ENCODE measurements at regions not wholly inside any gene's neighbourhood (a gene's known extent, or its start where the extent isn't known, plus 50 kb on each side); places are given as distances from the start of the nearest gene placed in this dataset.

DNA sequence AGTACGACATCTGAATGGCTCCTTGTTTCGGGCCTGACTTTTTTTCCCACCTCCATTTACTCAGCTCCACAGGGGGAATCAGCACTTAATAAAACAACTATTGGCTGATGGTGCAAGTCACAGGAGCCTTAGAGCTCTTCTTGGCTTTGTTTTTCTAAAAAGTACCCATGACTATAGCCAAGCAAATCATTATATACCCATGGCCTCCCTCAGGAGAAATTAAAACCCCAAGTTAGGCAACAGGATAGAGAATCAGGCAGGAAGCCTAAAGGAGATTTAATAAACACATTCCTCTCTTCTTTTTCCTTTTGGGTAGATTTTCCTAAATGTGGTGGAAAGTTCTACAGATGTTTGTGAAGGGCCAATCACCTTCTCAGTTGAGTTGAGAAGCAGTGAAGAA lies 91.9 kb upstream of the RBPJ start:
- TF ChIP-seq, protein P1, sequence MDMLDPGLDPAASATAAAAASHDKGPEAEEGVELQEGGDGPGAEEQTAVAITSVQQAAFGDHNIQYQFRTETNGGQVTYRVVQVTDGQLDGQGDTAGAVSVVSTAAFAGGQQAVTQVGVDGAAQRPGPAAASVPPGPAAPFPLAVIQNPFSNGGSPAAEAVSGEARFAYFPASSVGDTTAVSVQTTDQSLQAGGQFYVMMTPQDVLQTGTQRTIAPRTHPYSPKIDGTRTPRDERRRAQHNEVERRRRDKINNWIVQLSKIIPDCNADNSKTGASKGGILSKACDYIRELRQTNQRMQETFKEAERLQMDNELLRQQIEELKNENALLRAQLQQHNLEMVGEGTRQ (IDR thresholded peaks at IDR 0.05; ENCODE audit: low read length) = no peak
- no peak for TF ChIP-seq SIN3A (conservative IDR thresholded peaks at IDR 0.05 in 1 of 2, IDR thresholded peaks at IDR 0.05 in 1 of 2; ENCODE audit: low read depth in 1 of 2, low read length in 2 of 2)

All from H1 (cell line).